T-helper 1 cell (primary cell): ENCODE measurements at regions not wholly inside any gene's neighbourhood (a gene's known extent, or its start where the extent isn't known, plus 50 kb on each side); places are given as distances from the start of the nearest gene placed in this dataset.
"Not testable (repeated sequence)": the region's sequence is repeated elsewhere in the genome, so short reads cannot be mapped to it uniquely, and the experiment has no call there.

ENCODE experiments used
- DNase-seq, 5 donors: peaks; one replicate each; pipeline ENCODE4 v3.0.0-alpha.2; 2012 to 2020

- not testable (repeated sequence) for DNase-seq
These were observed 3732.0 kb upstream of the OR11H1 start for GRCh38 chr22:11795979-11796378.

- DNase-seq, result not testable (repeated sequence)
These were observed 3712.5 kb upstream of the OR11H1 start for GRCh38 chr22:11815481-11815880.

- peak in 1 of 5 donors; percentile 6 for DNase-seq
These were observed 3709.1 kb upstream of the OR11H1 start for GRCh38 chr22:11818845-11819244.

- DNase-seq, result not testable (repeated sequence)
These were observed 3705.7 kb upstream of the OR11H1 start for GRCh38 chr22:11822326-11822725.

- not testable (repeated sequence) for DNase-seq
These were observed 3703.0 kb upstream of the OR11H1 start for GRCh38 chr22:11825009-11825408.

GRCh38 chr22:11826000-11826399, 3702.0 kb upstream of the OR11H1 start:
- not testable (repeated sequence) for DNase-seq

- DNase-seq, result peak in 2 of 5 donors; percentile 10 to 12
These were observed 3698.6 kb upstream of the OR11H1 start for GRCh38 chr22:11829426-11829825.
